ENCODE measurements at regions not wholly inside any gene's neighbourhood (a gene's known extent, or its start where the extent isn't known, plus 50 kb on each side); places are given as distances from the start of the nearest gene placed in this dataset.
"Not testable (repeated sequence)": the region's sequence is repeated elsewhere in the genome, so short reads cannot be mapped to it uniquely, and the experiment has no call there.

- DNase-seq, result no peak
Measured at GRCh38 chr7:10648289-10648688, 325.4 kb upstream of the PHF14 start.

- not testable (repeated sequence) for DNase-seq
Measured at GRCh38 chr7:10649120-10649519, 324.6 kb upstream of the PHF14 start.

GRCh38 chr7:10655031-10655430 lies 318.6 kb upstream of the PHF14 start:
- no peak for DNase-seq

GRCh38 chr7:10657201-10657600 lies 316.5 kb upstream of the PHF14 start:
- DNase-seq, result no peak

GRCh38 chr7:10657837-10658236 lies 315.8 kb upstream of the PHF14 start:
- no peak for DNase-seq

- no peak for DNase-seq
Measured at GRCh38 chr7:10662491-10662890, 311.2 kb upstream of the PHF14 start.

GRCh38 chr7:10662982-10663884 lies 310.4 kb upstream of the PHF14 start:
- DNase-seq, result no peak

- no peak for DNase-seq
Measured at GRCh38 chr7:10672186-10672585, 301.5 kb upstream of the PHF14 start.

GRCh38 chr7:10677211-10677610 lies 296.5 kb upstream of the PHF14 start:
- DNase-seq, result no peak

- DNase-seq, result no peak
Measured at GRCh38 chr7:10677668-10678232, 295.9 kb upstream of the PHF14 start.

GRCh38 chr7:10684606-10685005 lies 289.1 kb upstream of the PHF14 start:
- no peak for DNase-seq

- no peak for DNase-seq
Measured at GRCh38 chr7:10685040-10685439, 288.6 kb upstream of the PHF14 start.

- DNase-seq, result no peak
Measured at GRCh38 chr7:10688544-10688943, 285.1 kb upstream of the PHF14 start.

- DNase-seq, result no peak
Measured at GRCh38 chr7:10696064-10696463, 277.6 kb upstream of the PHF14 start.

GRCh38 chr7:10703059-10703458 lies 270.6 kb upstream of the PHF14 start:
- no peak for DNase-seq

- DNase-seq, result no peak
Measured at GRCh38 chr7:10703981-10704380, 269.7 kb upstream of the PHF14 start.

- DNase-seq, result no peak
Measured at GRCh38 chr7:10704653-10705052, 269.0 kb upstream of the PHF14 start.

- no peak for DNase-seq
Measured at GRCh38 chr7:10706875-10707493, 266.7 kb upstream of the PHF14 start.

- DNase-seq, result no peak
Measured at GRCh38 chr7:10707519-10707918, 266.2 kb upstream of the PHF14 start.

- no peak for DNase-seq
Measured at GRCh38 chr7:10708447-10708846, 265.2 kb upstream of the PHF14 start.

GRCh38 chr7:10718768-10719167 lies 254.9 kb upstream of the PHF14 start:
- DNase-seq, result no peak

GRCh38 chr7:10720042-10720441 lies 253.6 kb upstream of the PHF14 start:
- no peak for DNase-seq

GRCh38 chr7:10721289-10721688 lies 252.4 kb upstream of the PHF14 start:
- no peak for DNase-seq

GRCh38 chr7:10723832-10724231 lies 249.8 kb upstream of the PHF14 start:
- no peak for DNase-seq
